ENCODE measurements at regions not wholly inside any gene's neighbourhood (a gene's known extent, or its start where the extent isn't known, plus 50 kb on each side); places are given as distances from the start of the nearest gene placed in this dataset.
"Not testable (repeated sequence)": the region's sequence is repeated elsewhere in the genome, so short reads cannot be mapped to it uniquely, and the experiment has no call there.

- Histone ChIP-seq H3K27me3 (replicated peaks in 1 of 7) (no peaks in the 10 kb centered on the region), H3K4me1 (no peaks in the 10 kb centered on the region), H3K36me3 (no peaks in the 10 kb centered on the region), H3K9me3 (peaks cover 0 to 18% (median 8%) of the 10 kb centered on the region in 8 donors), H3K27ac (no peak overlapping the region), H3K4me3 (no peak overlapping the region)
- TF ChIP-seq POLR2A (IDR thresholded peaks at IDR 0.05) (no peak), POLR2AphosphoS5 (IDR thresholded peaks at IDR 0.05) (no peak)
- TF ChIP-seq, protein P1, sequence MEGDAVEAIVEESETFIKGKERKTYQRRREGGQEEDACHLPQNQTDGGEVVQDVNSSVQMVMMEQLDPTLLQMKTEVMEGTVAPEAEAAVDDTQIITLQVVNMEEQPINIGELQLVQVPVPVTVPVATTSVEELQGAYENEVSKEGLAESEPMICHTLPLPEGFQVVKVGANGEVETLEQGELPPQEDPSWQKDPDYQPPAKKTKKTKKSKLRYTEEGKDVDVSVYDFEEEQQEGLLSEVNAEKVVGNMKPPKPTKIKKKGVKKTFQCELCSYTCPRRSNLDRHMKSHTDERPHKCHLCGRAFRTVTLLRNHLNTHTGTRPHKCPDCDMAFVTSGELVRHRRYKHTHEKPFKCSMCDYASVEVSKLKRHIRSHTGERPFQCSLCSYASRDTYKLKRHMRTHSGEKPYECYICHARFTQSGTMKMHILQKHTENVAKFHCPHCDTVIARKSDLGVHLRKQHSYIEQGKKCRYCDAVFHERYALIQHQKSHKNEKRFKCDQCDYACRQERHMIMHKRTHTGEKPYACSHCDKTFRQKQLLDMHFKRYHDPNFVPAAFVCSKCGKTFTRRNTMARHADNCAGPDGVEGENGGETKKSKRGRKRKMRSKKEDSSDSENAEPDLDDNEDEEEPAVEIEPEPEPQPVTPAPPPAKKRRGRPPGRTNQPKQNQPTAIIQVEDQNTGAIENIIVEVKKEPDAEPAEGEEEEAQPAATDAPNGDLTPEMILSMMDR (IDR thresholded peaks at IDR 0.05 in 8 of 11, conservative IDR thresholded peaks at IDR 0.05 in 3 of 11), result no peak
- 35 to 63% (median 46%) methylated on average over 1 of the region's 1 CpG for WGBS, 5 donors
- intact Hi-C loops (cut with DNase I; ENCODE audit: low total_unique reads), result no loop called here
- no peak for DNase-seq
Observed at GRCh38 chr1:189220750-189221149, 1256.9 kb downstream of the BRINP3 start.

DNA sequence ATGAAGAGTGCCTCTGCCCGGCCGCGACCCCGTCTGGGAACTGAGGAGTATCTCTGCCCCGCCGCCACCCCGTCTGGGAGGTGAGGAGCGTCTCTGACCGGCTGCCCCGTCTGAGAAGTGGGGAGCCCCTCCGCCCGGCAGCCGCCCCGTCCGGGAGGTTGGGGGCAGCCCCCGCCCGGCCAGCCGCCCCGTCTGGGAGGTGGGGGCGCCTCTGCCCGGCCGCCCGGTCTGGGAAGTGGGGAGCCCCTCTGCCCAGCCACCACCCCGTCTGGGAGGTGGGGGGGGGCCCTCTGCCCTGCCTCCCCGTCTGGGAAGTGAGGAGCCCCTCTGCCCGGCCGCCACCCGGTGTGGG is 1251.9 kb downstream of the BRINP3 start:
- peak; percentile 41 for DNase-seq
- H3K27ac ChIP-seq; intact Hi-C loops (cut with DNase I; ENCODE audit: low total_unique reads); H3K4me1 ChIP-seq; H3K27me3 ChIP-seq (replicated peaks in 1 of 7); H3K4me3 ChIP-seq; H3K36me3 ChIP-seq: not testable (repeated sequence)
- peaks cover 0 to 38% (median 10%) of the 10 kb centered on the region in 8 donors for H3K9me3 ChIP-seq
- WGBS, 5 donors, result 81 to 93% (median 91%) methylated on average over 5 to 28 of the region's 28 CpGs

DNA sequence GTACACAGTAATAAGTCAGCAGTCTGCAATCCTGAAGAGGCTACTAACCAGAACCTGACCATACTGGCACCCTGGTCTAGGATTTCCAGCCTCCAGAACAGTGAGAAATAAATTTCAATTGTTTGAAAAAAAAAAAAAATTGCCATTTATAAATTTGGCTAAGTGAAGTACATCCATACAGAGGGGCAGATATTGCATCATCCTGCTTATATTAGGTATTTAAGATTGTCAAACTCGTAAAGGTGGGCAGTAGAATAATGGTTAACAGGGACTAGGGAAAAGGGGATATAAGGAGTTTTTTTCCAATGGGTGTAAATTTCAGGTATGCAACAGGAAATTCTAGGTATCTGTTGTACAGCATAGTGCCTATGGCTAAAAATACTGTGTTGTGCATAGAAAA is 1250.9 kb downstream of the BRINP3 start:
- 83 to 94% (median 85%) methylated on average over 1 of the region's 1 CpG for WGBS, 5 donors
- Histone ChIP-seq H3K9me3 (peaks cover 0 to 38% (median 10%) of the 10 kb centered on the region in 8 donors), H3K4me3 (no peak overlapping the region), H3K4me1 (no peaks in the 10 kb centered on the region), H3K27me3 (replicated peaks in 1 of 7) (no peaks in the 10 kb centered on the region), H3K36me3 (no peaks in the 10 kb centered on the region), H3K27ac (no peak overlapping the region)
- TF ChIP-seq POLR2A (IDR thresholded peaks at IDR 0.05) (no peak), POLR2AphosphoS5 (IDR thresholded peaks at IDR 0.05) (no peak)
- TF ChIP-seq, protein P1 (IDR thresholded peaks at IDR 0.05 in 8 of 11, conservative IDR thresholded peaks at IDR 0.05 in 3 of 11), result no peak
- intact Hi-C loops (cut with DNase I; ENCODE audit: low total_unique reads), result no loop called here
- no peak for DNase-seq

- Histone ChIP-seq H3K4me1 (no peaks in the 10 kb centered on the region), H3K9me3 (peaks cover 0 to 25% (median 7%) of the 10 kb centered on the region in 8 donors), H3K4me3 (no peak overlapping the region), H3K36me3 (no peaks in the 10 kb centered on the region), H3K27ac (no peak overlapping the region), H3K27me3 (replicated peaks in 1 of 7) (no peaks in the 10 kb centered on the region)
- TF ChIP-seq, protein P1 (IDR thresholded peaks at IDR 0.05 in 8 of 11, conservative IDR thresholded peaks at IDR 0.05 in 3 of 11), result no peak
- TF ChIP-seq POLR2A (IDR thresholded peaks at IDR 0.05) (no peak), POLR2AphosphoS5 (IDR thresholded peaks at IDR 0.05) (no peak)
- no peak for DNase-seq
- 62 to 81% (median 71%) methylated on average over 3 of the region's 3 CpGs for WGBS, 5 donors
- intact Hi-C loops (cut with DNase I; ENCODE audit: low total_unique reads), result no loop called here
Observed at GRCh38 chr1:189237008-189237407, 1240.7 kb downstream of the BRINP3 start.
